K562 (cell line): ENCODE measurements at regions not wholly inside any gene's neighbourhood (a gene's known extent, or its start where the extent isn't known, plus 50 kb on each side); places are given as distances from the start of the nearest gene placed in this dataset.

Experiments used
- ATAC-seq: fragments of 200-7000 bp; cut with Tn5 transposase; 3 replicates; pipeline ENCODE4 v1.9.1; 2020; ENCODE audit warnings: moderate library complexity
- BruUV-seq: library from RNA; stranded (reverse); fragments of 400-500 nt; replicated peaks from 2 replicates; lab custom pipeline; 2021; lab: Mats Ljungman, UMichigan
- CTCF ChIA-PET: fragments of 300-600 bp; formaldehyde crosslinking; extraction: SDS; loops from one replicate; lab custom pipeline; 2021; ENCODE audit warnings: low intra/inter-chr PET ratio; lab: Yijun Ruan, JAX
- POLR2A ChIA-PET: fragments of 300-600, 350-650 bp; sonication (Branson Sonifier 250); formaldehyde crosslinking; extraction: SDS; loops from one replicate; lab custom pipeline; 2021; ENCODE audit warnings: antibody characterized with exemption, inconsistent platforms; lab: Yijun Ruan, JAX
- DNase-seq, 4 experiments: peaks; one replicate each; pipeline versions ENCODE4 v3.0.0 to v3.0.0-alpha.2; 2011 to 2018; ENCODE audit warnings: low spot score in 3 of 4, mixed read lengths in 3 of 4; ENCODE audit errors: extremely low read depth in 1 of 4
- FAIRE-seq: peaks from 2 replicates; lab custom pipeline; 2011; peaks lifted over from hg19 to GRCh38; lab: Jason Lieb, UNC
- H2AFZ ChIP-seq: 2 replicates; pipeline ENCODE4 v1.6.0; 2011; ENCODE audit warnings: low read depth, low read length, control low read depth, inconsistent platforms
- H3K27ac ChIP-seq: fragments of 200-600 bp; 3 replicates; pipeline ENCODE4 v1.8.0; 2011; ENCODE audit warnings: low read depth, mild to moderate bottlenecking, control low read depth, inconsistent platforms, low read length, moderate library complexity, mixed read lengths; ENCODE audit errors: extremely low read depth
- H3K27me3 ChIP-seq, 2 experiments: fragments of 300-600 bp in 1 of 2; 2 replicates in 1 of 2; 3 replicates in 1 of 2; pipeline versions ENCODE4 v1.6.0 to v1.8.0; 2011; ENCODE audit warnings: inconsistent platforms in 2 of 2, low read length in 2 of 2, mild to moderate bottlenecking in 1 of 2, mixed read lengths in 1 of 2, moderate library complexity in 1 of 2; ENCODE audit not compliant: control insufficient read depth in 2 of 2, insufficient read depth in 2 of 2
- H3K36me3 ChIP-seq: fragments of 300-600 bp; 3 replicates; pipeline ENCODE4 v1.8.0; 2011; ENCODE audit warnings: mild to moderate bottlenecking, low read length, inconsistent platforms; ENCODE audit not compliant: control insufficient read depth, insufficient read depth
- H3K4me1 ChIP-seq, 2 experiments: fragments of 200-600 bp in 1 of 2; replicated peaks in 1 of 2; 2 replicates in 1 of 2; 3 replicates in 1 of 2; pipeline versions ENCODE4 v1.5.1 to v1.8.0; 2011; ENCODE audit warnings: inconsistent platforms in 2 of 2, low read length in 2 of 2, mild to moderate bottlenecking in 1 of 2, mixed read lengths in 1 of 2, moderate library complexity in 1 of 2; ENCODE audit not compliant: control insufficient read depth in 2 of 2, insufficient read depth in 2 of 2
- H3K4me2 ChIP-seq: 2 replicates; pipeline ENCODE4 v1.6.1; 2011; ENCODE audit warnings: low read length, control low read depth, inconsistent platforms, mixed read lengths; ENCODE audit not compliant: insufficient read depth
- H3K4me3 ChIP-seq: fragments of 200-600 bp; sonication (generic), shearing (Covaris generic); 2 replicates; pipeline ENCODE4 v1.5.1; 2016; ENCODE audit warnings: control low read depth, inconsistent platforms
- H3K79me2 ChIP-seq: fragments of 200-600 bp; 3 replicates; pipeline ENCODE4 v1.8.0; 2011; ENCODE audit warnings: low read length, inconsistent platforms; ENCODE audit not compliant: control insufficient read depth, insufficient read depth
- H3K9ac ChIP-seq, 2 experiments: 2 replicates each; pipeline versions ENCODE4 v1.6.0 to v1.6.1; 2011; ENCODE audit warnings: low read depth in 2 of 2, low read length in 2 of 2, control low read depth in 1 of 2, inconsistent platforms in 1 of 2, mild to moderate bottlenecking in 1 of 2, mixed read lengths in 1 of 2; ENCODE audit not compliant: insufficient read depth in 1 of 2
- H3K9me1 ChIP-seq: one replicate; pipeline ENCODE4 v1.6.0; 2011; ENCODE audit warnings: inconsistent platforms, mild to moderate bottlenecking, low read length, moderate library complexity; ENCODE audit not compliant: control insufficient read depth, insufficient read depth
- H3K9me3 ChIP-seq: replicated peaks from 2 replicates; pipeline ENCODE4 v1.5.1; 2011; ENCODE audit warnings: low read depth, low read length, inconsistent platforms; ENCODE audit not compliant: control insufficient read depth, insufficient read depth
- H4K20me1 ChIP-seq: replicated peaks from 2 replicates; pipeline ENCODE4 v1.6.1; 2011; ENCODE audit warnings: low read length, inconsistent platforms, mixed read lengths; ENCODE audit not compliant: control insufficient read depth, insufficient read depth
- BCL6 ChIP-seq: fragments of 250-450 bp; sonication (Bioruptor Pico); IDR thresholded peaks from 2 replicates; pipeline ENCODE4 v1.4.0; 2020
- CHCHD3 ChIP-seq: fragments of 250-450 bp; sonication (Bioruptor Pico); IDR thresholded peaks from 2 replicates; pipeline ENCODE4 v2.1.2; 2022; ENCODE audit warnings: mild to moderate bottlenecking
- HDAC2 ChIP-seq: fragments of 450-650 bp; IDR thresholded peaks from 2 replicates; pipeline ENCODE4 v1.6.1; 2016; ENCODE audit warnings: mild to moderate bottlenecking
- KLF13 ChIP-seq: fragments of 450-650 bp; IDR thresholded peaks from 2 replicates; pipeline ENCODE4 v1.6.1; 2016; ENCODE audit warnings: missing genetic modification characterization, low read depth, mild to moderate bottlenecking, missing compliant biosample characterization, moderate library complexity, borderline replicate concordance
- NFIX ChIP-seq: fragments of 250-450 bp; sonication (Bioruptor Pico); IDR thresholded peaks from 2 replicates; pipeline ENCODE4 v1.4.0; 2020; ENCODE audit warnings: low read depth, mild to moderate bottlenecking, moderate library complexity
- NR3C1 ChIP-seq: sonication (generic); formaldehyde crosslinking; IDR thresholded peaks from 2 replicates; pipeline ENCODE4 v1.8.1; 2022; ENCODE audit warnings: missing genetic modification reagents
- POLR3A ChIP-seq: IDR thresholded peaks from 2 replicates; pipeline ENCODE4 v1.6.1; 2011; ENCODE audit warnings: borderline replicate concordance, mild to moderate bottlenecking, moderate library complexity; ENCODE audit not compliant: insufficient read length, insufficient read depth; ENCODE audit errors: extremely low read depth
- SMAD2 ChIP-seq: fragments of 150-350 bp; IDR thresholded peaks from 2 replicates; pipeline ENCODE4 v1.6.1; 2014; ENCODE audit warnings: low read depth, mild to moderate bottlenecking, low read length
- SREBF1 ChIP-seq: fragments of 150-350 bp; IDR thresholded peaks from 2 replicates; pipeline ENCODE4 v1.6.1; 2014; ENCODE audit warnings: antibody characterized with exemption, low read depth, low read length, borderline replicate concordance
- TAF7 ChIP-seq: fragments of 450-650 bp; IDR thresholded peaks from 2 replicates; pipeline ENCODE4 v1.6.1; 2016; ENCODE audit warnings: missing genetic modification characterization, missing compliant biosample characterization
- ZNF232 ChIP-seq: sonication (generic); formaldehyde crosslinking; IDR thresholded peaks from 2 replicates; pipeline ENCODE4 v1.8.0; 2022; ENCODE audit warnings: mild to moderate bottlenecking, missing genetic modification reagents
- ZNF41 ChIP-seq: fragments of 250-450 bp; sonication (Bioruptor Pico); conservative IDR thresholded peaks from 2 replicates; pipeline ENCODE4 v1.4.0; 2020; ENCODE audit warnings: mild to moderate bottlenecking
- ZNF436 ChIP-seq: fragments of 250-450, 450-650 bp; sonication (Bioruptor Pico); formaldehyde crosslinking; IDR thresholded peaks from 2 replicates; pipeline ENCODE4 v1.7.0; 2020; ENCODE audit warnings: mild to moderate bottlenecking
- ZNF445 ChIP-seq: fragments of 250-450 bp; sonication (Bioruptor Pico); IDR thresholded peaks from 2 replicates; pipeline ENCODE4 v1.4.0; 2020; ENCODE audit warnings: low read depth, mild to moderate bottlenecking, moderate library complexity
- ZNF76 ChIP-seq: fragments of 250-450 bp; sonication (Bioruptor Pico); IDR thresholded peaks from 2 replicates; pipeline ENCODE4 v1.4.0; 2020; ENCODE audit warnings: mild to moderate bottlenecking, moderate library complexity, borderline replicate concordance
- ZNF77 ChIP-seq: fragments of 250-450 bp; sonication (Bioruptor Pico); IDR thresholded peaks from 2 replicates; pipeline ENCODE4 v1.5.0; 2020
- WGBS: fragments of 100-300 bp; shearing (Covaris generic); methylation state at CpG from one replicate; pipeline ENCODE4 v1.1.6; 2016; ENCODE audit warnings: low coverage, mixed read lengths; ENCODE audit not compliant: insufficient coverage; ENCODE audit errors: missing lambda C conversion rate; 5-methylcytosine and 5-hydroxymethylcytosine counted together
- in situ Hi-C: fragments of 300-500 bp; cut with MboI; formaldehyde crosslinking; loops from 4 replicates; pipeline ENCODE4 v1.15.0; 2018; ENCODE audit warnings: inconsistent platforms, mixed read lengths
- intact Hi-C: fragments of 100-400 bp; cut with micrococcal nuclease; formaldehyde crosslinking; loops from 2 replicates; pipeline ENCODE4 v1.14.2; 2022
- TF ChIP-seq, protein P1 (sequence below): sonication (generic); formaldehyde crosslinking; IDR thresholded peaks from 2 replicates; pipeline ENCODE4 v1.8.0; 2022; ENCODE audit warnings: mild to moderate bottlenecking, missing genetic modification reagents

DNA sequence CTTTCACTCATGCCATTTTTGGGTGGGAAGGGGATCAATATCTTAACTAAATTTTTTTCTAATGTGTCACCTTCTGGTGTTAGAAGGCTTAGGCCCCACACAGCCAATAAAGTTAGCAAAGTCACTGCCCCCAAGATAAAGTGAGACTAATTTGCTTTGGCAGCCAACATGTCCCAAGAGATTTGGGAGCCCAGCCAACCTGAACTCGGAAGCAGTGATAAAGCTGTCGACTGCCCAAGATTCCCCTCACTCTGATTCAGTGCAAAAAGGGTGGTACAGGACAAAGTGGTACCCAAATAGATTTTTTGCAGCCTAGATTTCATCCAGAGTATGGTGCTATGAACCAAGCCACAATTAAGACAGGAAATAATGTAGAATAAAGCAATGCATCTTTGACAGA is 572.5 kb upstream of the ARRDC3 start:
- H3K9ac ChIP-seq: no peak overlapping the region
- H3K27me3 ChIP-seq: no peaks in the 10 kb centered on the region
- TF ChIP-seq ZNF76 (no peak), SMAD2 (no peak), NFIX (no peak), BCL6 (no peak), ZNF77 (no peak), ZNF445 (CRISPR knock-in tag) (no peak), ZNF41 (CRISPR knock-in tag) (no peak), CHCHD3 (CRISPR knock-in tag) (no peak), NR3C1 (CRISPR knock-in tag) (no peak), POLR3A (no peak), ZNF232 (CRISPR knock-in tag) (no peak), KLF13 (no peak), ZNF436 (CRISPR knock-in tag) (no peak), HDAC2 (no peak), TAF7 (tag) (no peak), SREBF1 (no peak)
- TF ChIP-seq, protein P1, sequence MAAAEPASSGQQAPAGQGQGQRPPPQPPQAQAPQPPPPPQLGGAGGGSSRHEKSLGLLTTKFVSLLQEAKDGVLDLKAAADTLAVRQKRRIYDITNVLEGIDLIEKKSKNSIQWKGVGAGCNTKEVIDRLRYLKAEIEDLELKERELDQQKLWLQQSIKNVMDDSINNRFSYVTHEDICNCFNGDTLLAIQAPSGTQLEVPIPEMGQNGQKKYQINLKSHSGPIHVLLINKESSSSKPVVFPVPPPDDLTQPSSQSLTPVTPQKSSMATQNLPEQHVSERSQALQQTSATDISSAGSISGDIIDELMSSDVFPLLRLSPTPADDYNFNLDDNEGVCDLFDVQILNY: no peak
- H2AFZ ChIP-seq: no peak overlapping the region
- H3K4me1 ChIP-seq: no peaks in the 10 kb centered on the region
- POLR2A ChIA-PET: no interaction called here
- no TSS peak for BruUV-seq
- no peaks in the 10 kb centered on the region for H4K20me1 ChIP-seq
- in situ Hi-C loops (no loop called here), intact Hi-C loops (no loop called here)
- H3K79me2 ChIP-seq: no peaks in the 10 kb centered on the region
- no peaks in the 10 kb centered on the region for H3K9me3 ChIP-seq
- DNase-seq: no peak
- WGBS: 0% methylated on average over 2 of the region's 2 CpGs
- H3K4me3 ChIP-seq: no peak overlapping the region
- H3K9me1 ChIP-seq: no peaks in the 10 kb centered on the region
- CTCF ChIA-PET: no interaction called here
- no peak overlapping the region for H3K27ac ChIP-seq
- FAIRE-seq: no peak
- H3K4me2 ChIP-seq: no peak overlapping the region
- H3K36me3 ChIP-seq: no peaks in the 10 kb centered on the region
- ATAC-seq: no peak
